ENCODE measurements at regions not wholly inside any gene's neighbourhood (a gene's known extent, or its start where the extent isn't known, plus 50 kb on each side); places are given as distances from the start of the nearest gene placed in this dataset.

GRCh38 chr1:81366173-81366572 lies 434.6 kb upstream of the ADGRL2 start (continued):
- TF ChIP-seq REST (IDR thresholded peaks at IDR 0.05) (no peak), RAD21 (IDR thresholded peaks at IDR 0.05) (no peak), HNF4A (conservative IDR thresholded peaks at IDR 0.05) (no peak), MAX (IDR thresholded peaks at IDR 0.05) (no peak), GABPA (IDR thresholded peaks at IDR 0.05 in 1 of 2, conservative IDR thresholded peaks at IDR 0.05 in 1 of 2) (no peak), FOXA2 (IDR thresholded peaks at IDR 0.05) (no peak), SP1 (IDR thresholded peaks at IDR 0.05) (no peak), FOXA1 (IDR thresholded peaks at IDR 0.05) (no peak), HNF4G (IDR thresholded peaks at IDR 0.05) (no peak)

- H3K9ac ChIP-seq (ENCODE audit: low read depth in 1 of 2, low read length in 2 of 2) = no peak overlapping the region
- no peaks in the 10 kb centered on the region for H3K4me1 ChIP-seq (ENCODE audit: control insufficient read depth in 4 of 4, insufficient read depth in 4 of 4, low read length in 3 of 4)
- DNase-seq (ENCODE audit: low spot score) = no peak
- no peak overlapping the region for H3K4me3 ChIP-seq (ENCODE audit: low read depth in 1 of 3, low read length in 3 of 3)
- H3K27me3 ChIP-seq (ENCODE audit: control insufficient read depth in 4 of 4, insufficient read depth in 4 of 4, low read length in 3 of 4) = no peaks in the 10 kb centered on the region
- H3K9me3 ChIP-seq (ENCODE audit: control insufficient read depth in 4 of 4, low read length in 3 of 4) = no peaks in the 10 kb centered on the region
- no peak overlapping the region for H3K27ac ChIP-seq (ENCODE audit: low read depth in 1 of 2, low read length in 2 of 2)
- TF ChIP-seq RAD21 (IDR thresholded peaks at IDR 0.05) = no peak
- 89% methylated on average over 1 of the region's 1 CpG for WGBS
- no peaks in the 10 kb centered on the region for H3K36me3 ChIP-seq (ENCODE audit: control insufficient read depth in 4 of 4, insufficient read depth in 3 of 4, low read depth in 1 of 4, low read length in 3 of 4)
These were observed 436.6 kb upstream of the ADGRL2 start for GRCh38 chr1:81364088-81364487.

- no peak overlapping the region for H3K9ac ChIP-seq (ENCODE audit: low read depth in 1 of 2, low read length in 2 of 2)
- no peaks in the 10 kb centered on the region for H3K4me1 ChIP-seq (ENCODE audit: control insufficient read depth in 4 of 4, insufficient read depth in 4 of 4, low read length in 3 of 4)
- no peak overlapping the region for H3K27ac ChIP-seq (ENCODE audit: low read depth in 1 of 2, low read length in 2 of 2)
- TF ChIP-seq YY1 (IDR thresholded peaks at IDR 0.05) = no peak
- DNase-seq (ENCODE audit: low spot score) = no peak
- H3K27me3 ChIP-seq (ENCODE audit: control insufficient read depth in 4 of 4, insufficient read depth in 4 of 4, low read length in 3 of 4) = no peaks in the 10 kb centered on the region
- no peak overlapping the region for H3K4me3 ChIP-seq (ENCODE audit: low read depth in 1 of 3, low read length in 3 of 3)
- no peaks in the 10 kb centered on the region for H3K9me3 ChIP-seq (ENCODE audit: control insufficient read depth in 4 of 4, low read length in 3 of 4)
- no peaks in the 10 kb centered on the region for H3K36me3 ChIP-seq (ENCODE audit: control insufficient read depth in 4 of 4, insufficient read depth in 3 of 4, low read depth in 1 of 4, low read length in 3 of 4)
- 79% methylated on average over 1 of the region's 1 CpG for WGBS
These were observed 442.6 kb upstream of the ADGRL2 start for GRCh38 chr1:81358151-81358550.

GRCh38 chr1:81351864-81352263 lies 448.9 kb upstream of the ADGRL2 start:
- Histone ChIP-seq H3K4me1 (ENCODE audit: control insufficient read depth in 4 of 4, insufficient read depth in 4 of 4, low read length in 3 of 4) (peaks cover 0 to 1% (median 0%) of the 10 kb centered on the region in 4 donors), H3K27ac (ENCODE audit: low read depth in 1 of 2, low read length in 2 of 2) (no peak overlapping the region), H3K9ac (ENCODE audit: low read depth in 1 of 2, low read length in 2 of 2) (no peak overlapping the region), H3K9me3 (ENCODE audit: control insufficient read depth in 4 of 4, low read length in 3 of 4) (no peaks in the 10 kb centered on the region), H3K27me3 (ENCODE audit: control insufficient read depth in 4 of 4, insufficient read depth in 4 of 4, low read length in 3 of 4) (no peaks in the 10 kb centered on the region), H3K36me3 (ENCODE audit: control insufficient read depth in 4 of 4, insufficient read depth in 3 of 4, low read depth in 1 of 4, low read length in 3 of 4) (no peaks in the 10 kb centered on the region), H3K4me3 (ENCODE audit: low read depth in 1 of 3, low read length in 3 of 3) (no peak overlapping the region)
- 85% methylated on average over 5 of the region's 5 CpGs for WGBS
- DNase-seq (ENCODE audit: low spot score) = no peak
- TF ChIP-seq HNF4A (conservative IDR thresholded peaks at IDR 0.05) (no peak), HNF4G (IDR thresholded peaks at IDR 0.05) (no peak), ZBTB33 (IDR thresholded peaks at IDR 0.05) (no peak), RXRA (IDR thresholded peaks at IDR 0.05) (no peak), NR2F2 (IDR thresholded peaks at IDR 0.05) (no peak), REST (IDR thresholded peaks at IDR 0.05) (no peak), CTCF (IDR thresholded peaks at IDR 0.05; ENCODE audit: low read depth, low read length, missing input control) (no peak), SP1 (IDR thresholded peaks at IDR 0.05) (no peak), JUND (IDR thresholded peaks at IDR 0.05) (no peak), YY1 (IDR thresholded peaks at IDR 0.05) (no peak), TAF1 (conservative IDR thresholded peaks at IDR 0.05) (no peak)

All from liver (tissue), 8 donors.